Neural cell (in vitro differentiated cells): ENCODE measurements at regions not wholly inside any gene's neighbourhood (a gene's known extent, or its start where the extent isn't known, plus 50 kb on each side); places are given as distances from the start of the nearest gene placed in this dataset.

Source experiments
- CTCF ChIP-seq: fragments of 450-650 bp; IDR thresholded peaks from 2 replicates; pipeline ENCODE4 v1.5.1; 2014; ENCODE audit warnings: antibody characterized with exemption, mild to moderate bottlenecking, moderate library complexity; ENCODE audit not compliant: poor library complexity, severe bottlenecking
- EP300 ChIP-seq: fragments of 450-650 bp; conservative IDR thresholded peaks from 2 replicates; pipeline ENCODE4 v1.6.1; 2014; ENCODE audit warnings: antibody characterized with exemption, mild to moderate bottlenecking, moderate library complexity; ENCODE audit not compliant: poor library complexity, severe bottlenecking

GRCh38 chr9:16143310-16143709 is 590.5 kb downstream of the CCDC171 start:
- no peak for TF ChIP-seq EP300
- no peak for TF ChIP-seq CTCF
